RPMI7951 (cell line): ENCODE measurements at regions not wholly inside any gene's neighbourhood (a gene's known extent, or its start where the extent isn't known, plus 50 kb on each side); places are given as distances from the start of the nearest gene placed in this dataset.

Source experiments
- DNase-seq: peaks from one replicate; pipeline ENCODE4 v3.0.0-alpha.2; 2012; ENCODE audit warnings: low read depth

DNA sequence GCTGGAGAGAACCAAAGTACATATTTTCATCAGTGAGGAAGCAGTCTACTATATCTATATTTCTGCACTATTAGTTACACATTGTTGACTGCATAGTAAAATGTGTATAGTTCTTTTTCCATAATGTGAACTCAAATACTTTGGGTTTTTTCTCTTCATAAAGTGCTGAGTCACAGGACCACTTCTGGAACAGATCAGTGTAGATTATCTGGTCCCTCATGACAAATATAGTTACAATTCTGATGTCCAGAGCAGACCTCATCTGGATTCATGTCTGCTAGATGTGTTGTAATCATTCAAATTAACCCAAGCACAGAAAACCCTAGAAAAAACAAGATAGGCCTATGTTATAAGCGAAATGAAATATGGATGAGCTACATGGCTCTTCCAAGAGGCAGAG, 171.4 kb downstream of the SUCLA2 start:
- no peak for DNase-seq

DNA sequence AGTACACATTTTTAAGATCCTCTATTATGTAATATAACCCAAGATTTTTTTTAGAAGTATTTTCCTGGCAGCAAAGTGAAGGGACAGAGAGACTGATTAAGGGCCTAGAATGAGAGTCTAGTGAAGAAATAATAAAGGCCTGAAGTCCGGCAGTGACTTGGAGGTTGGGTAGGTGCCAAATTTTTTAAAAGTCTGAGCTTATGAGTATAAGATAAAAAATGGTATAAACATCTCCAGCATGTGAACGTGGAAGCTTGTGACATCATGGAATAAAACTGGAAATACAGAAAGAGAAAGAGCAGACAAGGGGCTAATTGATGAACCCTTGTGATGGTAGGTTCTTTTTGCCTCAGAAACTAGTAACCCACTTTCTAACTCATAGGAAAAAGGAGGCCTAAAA, 174.6 kb downstream of the SUCLA2 start:
- DNase-seq = no peak

DNA sequence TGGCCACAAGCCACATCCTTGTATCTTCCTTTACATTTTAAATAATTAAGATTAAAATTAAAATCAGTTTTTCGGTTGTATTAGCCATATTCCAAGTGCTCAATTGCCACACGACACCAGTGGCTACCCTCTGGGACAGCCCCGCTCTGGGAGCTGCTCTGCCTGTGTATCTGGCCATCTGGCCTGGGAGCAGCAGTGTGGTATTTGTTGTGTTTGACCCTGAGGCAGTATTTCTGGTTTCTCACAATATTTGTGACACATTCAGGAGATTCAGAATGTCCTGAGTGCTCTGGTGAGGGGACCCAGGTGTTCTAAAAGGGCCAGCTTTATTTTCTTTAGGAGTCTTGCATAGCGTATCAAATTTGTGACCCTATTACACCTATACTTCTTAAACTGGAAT, 179.0 kb downstream of the SUCLA2 start:
- no peak for DNase-seq

DNA sequence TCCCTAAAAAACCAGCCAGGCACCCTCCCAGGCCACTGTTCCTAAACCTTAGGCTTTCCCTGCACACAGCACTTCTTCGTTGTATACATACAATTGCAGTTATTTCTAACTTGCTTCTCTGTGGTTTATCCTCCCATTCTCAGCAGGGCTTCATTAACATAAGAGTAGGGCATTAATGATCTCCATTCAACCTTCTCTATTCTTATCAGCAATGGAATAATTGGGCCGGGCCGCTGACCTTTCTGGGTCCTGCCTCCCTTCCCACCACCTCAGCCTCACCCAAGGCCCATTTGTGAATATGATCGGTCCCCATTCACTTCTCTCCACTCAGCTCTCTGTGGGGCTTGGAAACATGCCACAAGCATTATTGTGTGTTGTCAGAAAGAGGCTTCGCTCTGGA, 184.2 kb downstream of the SUCLA2 start:
- no peak for DNase-seq

DNA sequence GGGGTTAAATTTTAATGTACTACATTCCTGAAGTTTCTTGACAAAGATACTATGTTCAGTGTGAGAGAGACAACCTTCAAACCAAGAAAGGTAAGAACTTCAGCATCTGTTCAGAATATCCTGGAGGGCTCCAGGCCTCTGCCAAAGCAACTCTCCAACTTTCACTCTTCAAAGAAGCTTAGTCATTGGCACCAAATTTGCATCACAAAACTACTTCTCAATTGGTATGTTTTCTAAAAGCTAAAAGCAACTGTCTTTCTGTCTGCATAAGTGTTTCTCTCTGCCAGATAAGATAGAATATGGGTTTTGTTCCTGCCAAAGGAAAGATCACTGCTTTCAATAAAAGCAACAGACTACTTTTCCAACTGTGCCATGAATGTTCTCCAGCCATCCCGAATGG, 187.4 kb downstream of the SUCLA2 start:
- DNase-seq = no peak

DNA sequence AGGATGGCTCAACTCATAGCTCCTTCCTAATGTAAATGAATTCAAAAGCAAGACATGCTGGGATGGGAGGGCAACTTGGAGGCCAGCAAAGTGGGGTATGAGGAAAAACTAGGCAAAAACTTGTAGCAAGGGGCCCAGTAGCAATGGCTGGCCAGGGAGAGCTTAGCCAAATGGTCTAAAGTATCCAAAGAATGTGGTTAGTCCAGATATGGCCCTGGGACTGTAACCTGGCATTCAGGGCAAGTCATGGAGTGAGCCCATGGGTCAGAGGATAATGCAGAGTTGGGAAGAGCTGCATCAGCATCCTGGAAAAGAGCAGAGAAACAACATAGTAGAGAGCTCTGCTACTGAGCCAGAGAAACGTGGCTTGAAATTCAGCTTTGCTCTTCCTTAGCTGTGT, 191.7 kb downstream of the SUCLA2 start:
- no peak for DNase-seq

DNA sequence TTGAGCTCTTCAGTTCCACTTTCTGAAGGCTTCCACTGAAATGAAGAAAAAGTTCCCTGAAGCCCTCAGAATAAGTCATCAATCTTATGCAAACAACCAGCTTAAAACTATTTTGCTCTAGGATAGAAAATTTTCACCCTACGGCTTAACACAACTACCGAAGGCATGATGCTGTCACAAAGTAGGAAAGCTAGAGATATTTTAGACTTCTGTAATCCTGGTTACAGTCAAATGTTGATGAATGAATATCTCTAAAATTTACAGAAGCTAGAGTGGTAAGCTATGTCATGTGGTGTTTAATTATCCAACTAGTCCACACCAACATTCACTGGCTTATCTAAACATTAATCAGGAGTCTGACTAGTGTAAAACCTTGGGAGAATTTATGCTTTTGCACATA, 197.9 kb downstream of the SUCLA2 start:
- no peak for DNase-seq

DNA sequence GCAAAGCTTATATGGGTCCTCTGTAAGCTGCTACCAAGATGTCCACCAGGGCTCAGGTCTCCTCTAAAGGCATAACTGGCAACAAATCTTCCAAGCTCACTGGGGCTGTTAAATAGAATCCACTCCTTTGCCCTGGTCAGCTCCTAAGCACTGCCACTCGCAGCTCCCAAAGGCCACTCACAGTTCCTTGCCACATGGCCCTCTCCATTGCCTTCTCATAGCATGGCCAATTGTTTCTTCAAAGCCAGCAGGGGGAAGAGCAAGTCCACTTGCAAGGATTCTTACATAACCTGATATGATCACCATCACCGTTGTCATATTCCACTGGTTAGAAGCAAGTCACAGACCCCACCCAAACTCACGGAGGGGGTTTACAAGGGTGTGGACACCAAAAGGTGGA, 199.5 kb downstream of the SUCLA2 start:
- no peak for DNase-seq

DNA sequence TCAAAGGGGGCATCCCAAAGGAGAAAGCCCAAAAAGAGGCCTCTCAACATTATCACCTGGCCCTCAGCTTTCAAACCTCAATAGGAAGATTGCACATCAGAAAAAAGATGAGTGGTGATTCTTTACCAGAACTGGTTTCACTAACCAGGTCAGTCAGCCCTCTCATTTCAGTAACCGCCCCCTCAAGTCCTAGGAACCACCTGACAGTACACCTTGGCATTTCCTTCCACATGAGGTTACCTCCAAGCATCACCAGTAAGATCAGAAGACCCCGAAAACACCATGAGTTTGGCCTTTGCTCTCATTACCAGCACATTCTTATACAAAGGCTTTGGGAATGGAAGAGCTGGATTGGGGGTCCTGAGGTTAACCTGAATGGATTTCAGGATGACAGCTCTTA, 200.5 kb downstream of the SUCLA2 start:
- DNase-seq = no peak

DNA sequence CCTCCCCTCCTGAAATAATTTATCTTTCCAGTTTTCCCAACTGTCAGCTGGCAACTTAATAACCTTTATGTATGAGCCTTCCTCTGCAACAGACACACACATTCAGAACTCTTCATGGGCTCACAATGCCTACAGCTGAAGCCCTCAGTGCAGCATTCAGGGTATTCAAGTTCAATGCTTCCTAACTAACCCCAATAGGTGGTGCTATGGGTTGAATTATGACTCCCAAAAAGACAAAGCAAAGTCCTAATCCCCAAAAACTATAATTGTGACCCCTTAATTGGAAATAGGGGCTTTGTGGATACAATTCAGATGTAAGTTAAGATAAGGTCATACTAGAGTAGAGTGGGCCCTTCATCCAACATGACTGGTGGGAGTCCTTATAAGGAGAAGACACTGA, 202.2 kb downstream of the SUCLA2 start:
- no peak for DNase-seq

DNA sequence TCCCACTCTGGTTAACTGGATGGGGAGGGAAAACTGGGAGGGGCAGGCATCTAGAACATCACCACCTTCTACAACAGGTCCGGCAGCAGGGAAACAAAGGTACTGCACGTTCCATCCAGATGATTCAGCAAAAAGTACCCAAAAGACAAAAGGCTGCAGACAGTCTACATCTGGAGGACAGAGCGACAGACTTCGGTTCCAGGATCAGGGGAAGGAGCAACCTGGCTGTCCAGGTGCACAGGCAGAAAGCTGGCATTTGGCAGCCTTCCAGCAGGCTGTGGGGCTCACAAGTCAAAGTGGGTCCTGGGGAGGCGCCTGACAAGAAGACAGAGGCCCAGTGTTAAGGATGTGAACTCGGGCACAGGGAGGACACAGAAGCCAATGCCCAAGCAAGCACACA, 202.9 kb downstream of the SUCLA2 start:
- no peak for DNase-seq

DNA sequence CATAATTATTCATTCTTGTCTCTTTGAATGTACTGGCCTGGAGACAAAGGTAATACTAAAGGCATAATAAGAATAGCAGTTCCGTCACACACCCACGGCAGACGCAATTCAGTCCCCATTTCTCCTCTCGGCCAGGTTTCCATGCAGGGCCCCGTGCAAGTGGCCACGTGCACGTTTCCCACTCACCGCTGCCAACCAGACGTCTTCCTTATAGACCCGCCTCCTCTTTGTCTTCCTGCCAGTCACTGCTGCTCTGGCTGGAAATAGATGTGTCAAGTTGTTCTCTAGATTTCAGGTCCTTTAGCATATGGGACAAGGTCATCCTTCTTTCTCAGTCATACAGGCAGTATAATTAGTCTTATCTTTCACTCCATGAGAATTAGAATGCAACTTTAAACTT, 204.3 kb downstream of the SUCLA2 start:
- no peak for DNase-seq

DNA sequence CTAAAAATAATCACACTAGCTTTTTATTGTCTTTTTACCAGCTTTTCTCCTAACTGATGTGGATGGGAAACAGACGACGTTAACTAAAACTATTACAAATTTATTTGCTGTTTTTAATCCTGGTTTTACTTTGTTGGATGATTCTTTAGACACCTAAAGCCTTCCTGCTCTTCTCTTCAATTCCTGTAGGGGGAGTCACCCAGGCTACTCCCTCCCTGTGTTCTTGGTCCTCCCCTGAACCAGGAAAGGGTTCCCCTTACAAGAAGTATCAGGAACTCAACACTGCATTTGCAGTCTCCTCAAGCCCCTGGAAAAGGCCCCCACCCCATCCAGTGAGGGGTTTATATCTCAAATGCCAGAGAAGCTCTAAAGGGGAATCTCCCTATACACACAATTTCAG, 206.1 kb downstream of the SUCLA2 start:
- DNase-seq = no peak

DNA sequence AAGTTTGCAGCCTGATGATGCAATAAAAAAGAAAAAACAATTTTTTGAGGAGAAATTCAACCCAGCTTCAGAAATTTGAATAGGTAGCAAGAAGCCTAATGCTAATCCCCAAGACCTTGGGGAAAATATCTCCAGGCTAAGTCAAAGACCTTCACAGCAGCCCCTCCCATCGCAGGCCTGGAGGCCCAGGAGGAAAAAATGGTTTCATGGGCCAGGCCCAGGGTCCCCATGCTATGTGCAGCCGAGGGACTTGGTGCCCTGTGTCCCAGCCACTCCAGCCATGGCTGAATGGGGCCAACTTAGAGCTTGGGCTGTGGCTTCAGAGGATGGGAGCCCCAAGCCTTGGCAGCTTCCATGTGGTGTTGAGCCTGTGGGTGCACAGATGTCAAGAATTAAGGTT, 210.3 kb downstream of the SUCLA2 start:
- DNase-seq = no peak

DNA sequence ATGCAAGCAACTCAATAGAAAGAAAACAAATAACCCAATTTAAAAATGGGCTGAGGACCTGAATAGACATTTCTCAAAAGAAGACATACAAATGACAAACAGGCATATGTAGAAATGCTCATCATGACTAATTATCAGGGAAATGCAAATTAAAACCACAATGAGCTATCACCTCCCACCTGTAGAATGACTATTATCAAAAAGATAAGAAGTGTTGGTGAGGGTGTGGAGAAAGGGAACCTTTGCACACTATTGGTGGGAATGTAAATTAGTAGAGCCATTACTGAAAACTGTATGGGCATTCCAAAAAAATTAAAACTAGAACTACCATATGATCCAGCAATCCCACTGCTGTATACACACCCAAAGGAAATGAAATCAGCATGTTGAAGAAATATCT, 212.2 kb downstream of the SUCLA2 start:
- DNase-seq = no peak

DNA sequence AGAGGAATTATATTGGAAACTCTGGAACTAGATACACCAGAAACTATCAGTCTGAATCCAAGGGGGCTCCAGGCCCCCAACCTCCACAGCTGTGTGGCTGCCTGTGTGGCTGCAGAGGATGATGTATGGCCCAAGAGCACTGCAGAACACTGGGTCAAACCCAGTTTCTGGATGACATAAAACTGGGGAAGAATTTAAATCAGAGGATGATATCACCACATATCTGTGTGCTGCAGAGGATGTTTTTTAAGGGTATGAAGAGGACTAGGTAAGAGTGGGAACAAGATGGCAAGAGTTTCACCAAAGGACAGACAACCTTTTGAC, 226.4 kb downstream of the SUCLA2 start:
- no peak for DNase-seq

DNA sequence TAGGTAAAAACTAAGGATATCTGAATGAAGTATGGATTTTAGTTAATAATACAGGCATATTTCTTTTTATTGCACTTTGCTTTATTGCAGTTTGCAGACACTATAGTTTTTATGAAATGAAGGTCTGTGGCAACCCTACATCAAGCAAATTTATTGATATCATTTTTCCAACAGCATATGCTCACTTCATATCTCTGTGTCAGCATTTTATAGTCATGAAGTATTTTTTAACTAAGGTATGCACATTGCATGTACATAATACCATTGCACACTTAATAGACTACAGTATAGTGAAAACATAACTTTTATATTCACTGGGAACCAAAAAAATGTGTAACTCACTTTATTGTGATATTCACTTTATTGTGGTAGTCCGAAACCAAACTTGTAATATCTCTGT, 236.3 kb downstream of the SUCLA2 start:
- DNase-seq = no peak

DNA sequence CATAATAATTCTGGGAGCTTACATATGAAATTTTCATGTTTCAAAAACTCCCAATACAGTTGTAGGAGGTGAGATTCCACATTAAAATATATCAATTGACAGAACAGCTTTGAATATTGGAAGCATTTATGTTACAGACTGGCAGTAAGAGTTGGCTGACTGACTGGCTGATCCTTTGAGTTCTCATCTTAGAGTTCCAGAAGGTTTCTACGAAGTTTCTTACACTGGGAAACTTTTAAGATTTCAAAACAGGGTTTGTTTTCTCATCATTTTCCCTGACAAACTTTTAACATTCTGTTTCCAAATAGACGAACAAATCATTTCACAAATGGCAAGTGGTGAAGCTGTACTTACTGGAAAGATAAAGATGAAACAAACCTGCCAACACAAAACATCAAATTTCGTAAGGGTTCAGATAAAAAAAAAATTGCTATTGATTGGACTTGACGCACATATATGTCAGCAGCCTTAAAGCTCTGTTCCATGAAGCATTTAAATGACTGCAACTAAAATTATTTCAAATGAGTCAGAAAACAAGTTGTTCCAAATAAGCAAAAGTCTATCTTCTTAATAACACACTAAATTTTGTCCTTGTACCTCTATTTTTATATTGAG, 243.5 kb downstream of the SUCLA2 start:
- DNase-seq = no peak

DNA sequence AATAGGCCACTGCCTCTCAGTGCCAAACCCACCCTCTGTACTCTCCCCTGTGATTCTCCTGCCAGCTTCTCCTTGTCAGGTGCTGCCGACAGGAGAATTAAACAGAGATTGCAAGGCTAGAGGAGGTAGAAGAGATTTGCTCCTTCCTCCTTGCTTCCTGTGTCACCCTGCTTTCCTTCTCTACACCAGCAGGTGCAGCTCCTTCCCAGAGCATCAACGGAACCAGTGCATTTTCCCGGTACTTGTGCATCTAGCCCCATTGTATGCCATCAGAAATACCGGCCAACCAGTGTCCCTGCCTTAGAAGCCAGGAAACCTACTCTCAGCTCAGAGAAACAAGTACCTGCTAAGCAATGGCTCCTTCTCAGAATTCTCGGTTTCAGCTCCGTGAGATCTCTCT, 253.2 kb downstream of the SUCLA2 start:
- DNase-seq = no peak

DNA sequence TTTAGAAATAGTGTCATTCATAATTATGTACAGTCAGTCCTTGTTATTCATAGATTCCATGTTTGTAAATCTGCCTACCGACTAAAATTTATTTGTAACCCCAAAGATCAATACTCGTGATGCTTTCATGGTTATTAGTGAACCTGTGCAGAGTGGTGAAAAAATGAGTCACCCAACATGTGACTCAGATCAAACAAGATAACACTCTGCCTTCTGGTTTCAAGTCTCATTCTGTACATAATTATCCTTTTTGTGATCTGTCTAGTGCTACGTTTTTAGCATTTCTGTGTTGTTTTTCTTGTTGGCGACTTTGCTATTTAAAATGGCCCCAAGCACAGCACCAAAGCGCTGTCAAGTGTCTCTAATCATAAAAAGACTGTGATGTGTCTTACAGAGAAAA, 274.7 kb downstream of the SUCLA2 start:
- peak; percentile 24 for DNase-seq

DNA sequence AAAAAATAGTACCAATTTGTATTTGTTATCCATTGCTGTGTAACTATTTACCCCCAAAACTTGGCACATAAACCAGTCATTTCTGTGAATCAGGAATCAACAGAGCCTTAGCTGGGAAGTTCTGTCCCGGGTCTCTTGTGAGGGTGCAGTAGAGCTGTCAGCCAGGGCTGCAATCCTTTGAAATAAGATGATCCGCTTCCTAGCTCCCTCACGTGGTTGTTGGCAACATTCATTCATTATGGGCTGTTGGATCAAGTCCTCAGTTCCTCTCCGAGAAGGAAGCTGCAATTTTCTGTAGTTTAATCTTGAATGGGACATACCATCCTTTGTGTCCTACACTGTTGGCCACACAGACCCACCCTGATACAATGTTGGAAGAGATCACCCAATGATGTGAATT, 277.2 kb downstream of the SUCLA2 start:
- no peak for DNase-seq

DNA sequence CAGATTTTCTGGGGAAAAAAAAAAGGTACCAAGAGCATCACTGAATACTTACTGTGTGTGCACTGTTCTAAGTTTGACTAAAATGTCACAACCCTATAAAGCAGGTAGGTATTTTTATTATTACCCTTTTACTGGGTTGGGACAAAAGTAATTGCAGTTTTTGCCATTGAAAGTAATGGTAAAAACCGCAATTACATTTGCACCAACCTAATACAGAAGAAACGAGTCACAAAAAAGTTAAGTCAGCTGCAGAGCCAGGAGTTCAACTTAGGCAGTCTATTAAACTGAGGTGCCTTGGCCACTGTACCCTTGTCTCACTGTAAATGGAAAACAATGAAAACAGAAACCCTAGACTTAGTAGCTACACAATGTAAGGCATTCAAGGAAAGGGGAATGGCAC, 281.9 kb downstream of the SUCLA2 start:
- no peak for DNase-seq

DNA sequence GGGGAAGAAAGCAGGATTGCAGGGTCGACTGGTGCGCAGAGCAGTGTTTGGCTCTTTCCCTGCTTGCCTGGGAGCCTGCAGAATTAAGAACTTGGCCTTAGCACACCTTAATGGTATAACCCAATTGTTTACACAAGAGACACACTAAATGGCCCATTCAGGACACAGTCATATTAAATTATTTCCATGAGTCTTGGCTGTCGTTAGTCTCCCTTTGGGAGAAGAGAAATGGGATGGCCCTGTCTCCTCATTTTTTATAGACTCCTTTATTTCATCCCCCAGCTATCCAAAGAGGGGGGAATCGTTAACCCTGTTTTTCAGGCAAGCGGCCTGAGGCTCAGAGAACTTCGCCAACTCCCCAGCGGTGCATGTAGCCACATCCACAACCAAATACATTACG, 282.5 kb downstream of the SUCLA2 start:
- no peak for DNase-seq

DNA sequence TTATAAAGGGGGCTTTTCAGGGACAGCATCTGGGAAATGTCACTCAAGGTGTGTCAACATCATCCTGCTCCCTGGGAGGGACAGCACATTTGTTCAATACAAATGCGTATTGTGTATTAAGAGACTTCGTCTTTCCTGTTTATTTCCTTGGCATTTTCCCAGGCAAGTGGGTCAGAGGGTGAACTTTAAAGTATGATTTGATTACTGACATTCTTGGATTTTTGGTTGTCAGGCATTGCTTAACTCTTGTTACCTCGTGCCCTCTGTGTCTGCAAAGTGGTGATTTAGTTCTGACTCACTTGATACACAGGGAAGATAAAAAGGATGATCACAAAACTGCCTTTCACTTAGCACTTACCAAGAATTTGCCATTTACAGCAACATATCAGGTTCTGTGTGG, 292.7 kb downstream of the SUCLA2 start:
- peak; percentile 76 for DNase-seq

DNA sequence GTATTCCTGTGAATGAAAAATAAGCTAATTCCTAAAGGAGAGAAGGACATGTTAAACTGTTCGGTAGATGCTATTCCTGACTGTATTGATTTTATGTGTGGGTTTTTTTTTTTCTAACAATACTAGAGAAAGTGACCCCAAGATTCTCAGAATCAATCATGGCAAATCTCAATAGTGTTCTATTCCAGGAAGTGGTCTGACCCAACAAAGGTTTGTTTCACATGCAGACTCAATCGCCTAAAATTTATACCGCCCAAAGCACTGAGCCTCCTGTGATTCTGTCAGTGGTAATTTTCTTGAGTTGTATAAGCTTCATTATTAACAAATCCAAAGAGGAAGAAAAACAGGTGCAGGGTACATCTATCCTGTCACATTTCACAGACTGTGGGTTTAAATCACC, 293.7 kb downstream of the SUCLA2 start:
- no peak for DNase-seq
